VCaP (cell line): ENCODE measurements at regions not wholly inside any gene's neighbourhood (a gene's known extent, or its start where the extent isn't known, plus 50 kb on each side); places are given as distances from the start of the nearest gene placed in this dataset.
A peak's percentile ranks its signal among the peaks of the same experiment; 100 is the strongest.

ENCODE experiments used
- H3K27ac ChIP-seq: fragments of 450-650 bp; 2 replicates; pipeline ENCODE4 v1.5.1; 2017
- CTCF ChIP-seq: fragments of 450-650 bp; conservative IDR thresholded peaks from 2 replicates; pipeline ENCODE4 v1.5.1; 2017; ENCODE audit warnings: mild to moderate bottlenecking, moderate library complexity

- no peak for TF ChIP-seq CTCF
- no peak overlapping the region; the same call in 1 of the 2 replicates for H3K27ac ChIP-seq
Observed at GRCh38 chr22:45104313-45104712, 59.4 kb upstream of the NUP50 start.

- TF ChIP-seq CTCF = no peak
- peak overlapping the region; percentile 55 for H3K27ac ChIP-seq
Observed at GRCh38 chr22:45105281-45105702, 58.4 kb upstream of the NUP50 start.

- no peak overlapping the region for H3K27ac ChIP-seq
- TF ChIP-seq CTCF = no peak
Observed at GRCh38 chr22:45107671-45108070, 56.1 kb upstream of the NUP50 start.

GRCh38 chr22:45112136-45112879 lies 51.4 kb upstream of the NUP50 start:
- no peak for TF ChIP-seq CTCF
- H3K27ac ChIP-seq = no peak overlapping the region
